Kidney glomerular epithelial cell (primary cell): ENCODE measurements at regions not wholly inside any gene's neighbourhood (a gene's known extent, or its start where the extent isn't known, plus 50 kb on each side); places are given as distances from the start of the nearest gene placed in this dataset.
A peak's percentile ranks its signal among the peaks of the same experiment; 100 is the strongest.

ENCODE experiments used
- DNase-seq: peaks from one replicate; lab custom pipeline; 2025; lab: John Stamatoyannopoulos, UW

- DNase-seq = no peak
Measured at GRCh38 chr9:88754886-88755285, 219.9 kb downstream of the NXNL2 start.

DNA sequence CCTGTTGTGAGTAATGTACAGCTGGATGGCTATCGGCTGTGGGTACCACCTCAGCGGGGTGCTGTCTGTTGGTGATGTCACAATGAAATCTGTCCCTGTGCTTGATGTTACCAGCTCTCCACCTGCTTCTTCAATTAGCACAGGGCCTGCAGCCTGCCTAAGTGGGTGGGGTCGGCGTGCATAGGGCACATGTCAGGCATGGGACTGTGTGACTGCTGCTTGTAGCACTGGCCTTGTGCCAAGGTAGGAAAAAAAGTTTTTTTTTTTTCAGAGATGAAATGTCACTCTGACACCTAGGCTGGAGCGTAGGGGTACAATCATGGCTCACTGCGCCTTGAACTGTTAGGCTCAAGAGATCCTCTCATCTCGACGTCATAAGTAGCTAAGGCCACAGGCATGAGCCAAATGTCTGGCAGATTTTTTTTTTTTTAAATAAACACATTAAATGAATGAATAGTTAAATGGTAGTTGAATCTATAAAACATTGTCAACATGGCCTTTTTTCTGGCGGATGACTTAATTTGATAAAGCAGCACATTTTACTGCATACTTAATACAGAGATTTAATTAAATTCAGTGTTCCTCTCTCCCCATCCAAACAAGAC is 222.5 kb downstream of the NXNL2 start:
- no peak for DNase-seq

DNA sequence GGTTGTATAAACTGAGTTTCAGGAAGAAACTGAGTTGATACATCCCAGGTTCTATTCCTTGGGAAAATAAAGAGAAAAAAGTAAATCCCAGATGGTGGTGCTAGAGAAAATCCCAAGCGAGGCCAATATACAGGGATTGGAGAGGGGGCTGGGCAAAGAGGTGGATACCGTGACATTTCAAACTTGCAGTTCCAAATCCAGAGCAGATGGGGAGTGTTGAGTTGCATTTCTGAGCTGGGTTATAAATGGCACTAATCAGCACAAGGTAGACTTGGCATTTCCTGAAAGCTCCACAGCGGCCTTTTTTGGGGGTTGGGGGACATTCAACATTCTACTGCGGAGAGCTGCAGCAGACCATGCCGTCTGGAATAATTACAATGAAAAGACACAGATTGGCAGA is 224.4 kb downstream of the NXNL2 start:
- no peak for DNase-seq

DNA sequence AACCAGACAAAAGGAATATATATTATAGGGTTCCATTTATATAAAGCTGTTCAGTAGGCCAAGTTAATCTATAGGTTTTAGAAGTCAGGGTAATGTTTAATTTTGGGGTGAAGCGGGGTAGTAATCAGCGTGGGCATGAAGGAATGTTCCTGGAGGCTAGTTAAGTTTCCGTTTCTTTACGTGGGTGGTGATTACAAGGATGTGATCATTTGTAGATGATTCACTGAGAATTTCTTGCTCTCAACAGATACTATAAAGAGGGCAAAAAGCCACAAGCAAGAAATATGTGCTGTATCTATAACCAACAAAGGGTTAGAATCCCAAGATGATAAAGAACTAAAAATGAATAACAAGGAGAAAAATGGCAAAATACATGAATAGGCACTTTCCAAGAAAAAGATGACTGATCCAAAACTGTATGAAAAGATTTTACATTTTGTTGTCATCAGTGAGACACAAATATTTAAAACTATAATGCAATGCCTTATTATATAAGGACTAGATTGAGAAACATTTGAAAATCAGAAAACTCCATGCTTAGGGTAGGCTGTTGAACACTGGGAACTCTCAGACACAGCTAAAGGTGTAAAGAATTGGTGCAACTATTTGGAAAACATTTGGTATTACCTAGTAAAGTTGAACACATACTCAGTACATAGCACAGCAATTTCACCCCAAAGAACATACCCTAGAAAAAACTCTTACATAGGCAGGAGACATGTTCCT is 224.3 kb upstream of the S1PR3 start:
- DNase-seq = peak; percentile 64

DNA sequence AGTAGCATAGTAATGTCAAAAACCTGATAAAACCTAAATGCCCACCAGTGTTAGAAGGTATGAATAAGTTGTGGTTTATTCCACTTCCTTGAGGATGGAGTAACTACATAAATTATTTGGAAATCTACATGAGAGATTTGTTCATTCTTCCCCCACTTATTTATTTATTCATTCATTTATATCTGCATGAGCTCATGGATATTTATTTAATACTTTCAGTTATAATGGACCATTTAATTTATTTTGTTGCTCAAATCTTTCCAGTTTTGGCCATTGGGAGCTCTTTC is 223.8 kb upstream of the S1PR3 start:
- no peak for DNase-seq

DNA sequence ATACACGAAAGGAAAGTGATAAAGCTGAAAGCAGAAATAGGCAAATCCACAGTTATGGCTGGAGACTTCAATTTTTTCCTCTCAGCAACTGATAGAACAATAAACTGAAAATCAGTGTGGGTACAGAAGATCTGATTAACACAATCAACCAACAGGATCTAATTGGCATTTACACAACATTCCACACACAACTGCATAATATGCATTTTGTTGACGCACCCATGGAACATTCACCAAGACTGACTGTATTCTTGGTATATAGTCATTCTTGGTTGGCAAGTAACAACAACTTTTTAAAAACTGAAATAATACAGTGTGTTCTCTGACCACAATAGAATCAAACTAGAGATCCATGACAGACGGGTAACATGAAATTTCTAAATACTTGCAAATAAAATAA is 218.7 kb upstream of the S1PR3 start:
- DNase-seq = no peak

- no peak for DNase-seq
Measured at GRCh38 chr9:88773126-88773525, 218.1 kb upstream of the S1PR3 start.

- DNase-seq = no peak
Measured at GRCh38 chr9:88773627-88774244, 217.5 kb upstream of the S1PR3 start.

DNA sequence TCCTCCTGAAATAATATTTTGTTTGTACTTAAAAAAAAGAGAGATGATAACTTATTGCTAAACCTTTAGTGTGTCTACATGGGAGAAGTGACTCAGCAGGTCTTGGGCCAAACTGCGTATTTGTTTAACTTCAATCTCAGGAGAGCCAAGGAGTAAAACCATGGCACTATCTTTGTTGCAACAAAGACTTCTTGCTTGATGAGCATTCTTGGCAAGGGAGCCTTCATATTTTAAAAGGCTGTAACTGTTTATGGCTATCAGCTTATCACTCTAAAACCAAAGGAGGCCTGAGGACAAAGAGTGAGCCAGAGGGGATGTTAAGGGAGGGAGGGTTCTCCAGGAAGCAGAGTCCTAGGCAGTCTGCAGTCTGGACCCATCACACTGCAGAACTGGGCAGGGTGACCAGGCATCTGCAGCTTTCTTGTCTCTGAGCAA is 216.2 kb upstream of the S1PR3 start:
- DNase-seq = peak; percentile 35

DNA sequence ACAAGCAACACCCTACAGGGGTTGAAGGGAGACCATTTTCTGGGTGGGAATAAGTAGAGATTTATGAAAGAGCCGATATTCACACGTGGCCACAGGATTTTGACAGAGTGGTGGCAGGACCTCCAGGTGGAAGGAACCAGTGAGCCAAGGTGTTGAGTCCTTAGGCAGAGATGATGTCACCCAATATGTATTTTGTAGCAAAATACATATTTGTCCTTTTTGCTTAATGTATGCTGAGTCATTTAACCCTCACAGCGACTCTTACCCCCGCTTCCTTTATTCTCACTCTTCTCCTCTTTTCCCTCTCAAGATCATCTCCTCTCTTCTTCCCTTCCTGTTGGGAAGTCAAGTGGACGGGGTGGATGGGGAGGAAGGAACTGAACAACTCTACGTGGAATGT is 215.7 kb upstream of the S1PR3 start:
- DNase-seq = no peak

- DNase-seq = no peak
Measured at GRCh38 chr9:88775966-88776365, 215.3 kb upstream of the S1PR3 start.

DNA sequence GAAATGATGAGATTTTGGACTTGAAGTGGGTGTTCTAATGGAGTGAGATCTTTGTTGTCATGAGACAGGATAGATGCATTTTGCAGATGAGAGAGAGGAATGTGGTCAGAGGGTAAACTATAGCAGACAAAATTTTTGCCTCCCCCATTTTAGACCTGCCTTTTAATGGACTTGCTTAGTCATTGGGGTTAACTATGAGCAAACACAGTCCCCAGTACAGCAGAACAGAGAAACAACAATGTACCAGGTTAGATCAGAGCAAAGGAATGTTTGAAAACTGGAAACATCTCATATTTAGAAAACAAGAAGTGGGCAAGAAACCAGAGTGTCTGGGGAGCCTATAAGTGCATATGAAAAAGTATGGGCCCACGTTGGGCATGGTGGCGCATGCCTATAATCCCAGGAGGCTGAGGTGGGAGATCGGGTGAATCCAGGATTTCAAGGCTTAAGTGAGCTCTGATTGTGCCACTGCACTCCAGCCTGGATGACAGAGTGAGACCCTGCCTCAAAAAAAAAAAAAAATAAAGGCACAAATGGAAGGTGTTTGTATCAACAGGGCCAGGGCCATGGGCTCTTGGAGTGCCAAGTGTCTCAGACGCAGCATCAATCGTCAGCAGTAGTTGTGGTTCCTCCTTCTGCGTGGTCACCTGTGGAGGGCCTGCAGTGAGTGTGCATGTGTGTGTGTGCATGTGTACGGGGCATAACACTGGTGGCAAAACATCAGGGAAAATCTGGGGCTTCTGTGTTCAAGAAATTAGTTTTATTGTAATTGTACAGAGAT is 214.4 kb upstream of the S1PR3 start:
- peak; percentile 86 for DNase-seq

DNA sequence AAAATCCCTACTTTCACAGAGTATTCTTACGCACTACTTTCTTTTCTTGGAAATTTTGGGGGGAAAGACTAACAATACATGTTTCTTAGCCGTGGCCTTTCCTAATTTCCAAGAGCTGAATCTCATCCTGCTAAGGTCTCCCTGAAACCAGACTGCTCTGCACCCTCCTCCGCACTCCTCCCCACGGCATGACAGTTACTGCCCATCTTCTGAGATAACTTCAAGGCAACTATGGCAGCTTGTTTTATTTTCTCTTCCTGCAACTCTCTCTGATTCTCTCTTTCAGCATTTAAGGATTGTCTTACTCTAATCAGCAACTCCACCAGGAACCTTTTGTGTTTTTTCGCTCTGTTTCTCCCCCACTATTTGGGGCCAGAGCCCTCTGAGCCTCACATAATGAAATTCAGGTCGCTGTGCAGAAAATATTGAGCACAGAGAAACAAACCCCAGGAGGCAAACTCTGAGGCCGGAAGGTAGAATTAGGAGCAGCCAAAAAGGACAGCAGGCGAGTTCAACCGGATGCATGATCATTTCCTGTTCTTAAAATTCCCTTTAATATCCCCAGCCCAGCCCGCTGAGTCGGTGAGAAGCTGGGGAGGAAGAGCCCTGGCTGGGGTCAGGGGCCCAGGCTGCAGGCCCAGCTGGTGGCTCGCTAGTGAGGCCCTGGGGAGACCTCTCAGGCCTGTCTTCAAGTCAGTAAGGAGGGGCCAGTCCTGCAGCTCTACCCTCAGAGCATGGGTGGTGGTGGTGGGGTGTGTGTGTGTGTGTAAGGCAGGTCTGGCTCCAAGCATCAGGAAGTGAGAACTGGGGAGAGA is 213.6 kb upstream of the S1PR3 start:
- DNase-seq = no peak

DNA sequence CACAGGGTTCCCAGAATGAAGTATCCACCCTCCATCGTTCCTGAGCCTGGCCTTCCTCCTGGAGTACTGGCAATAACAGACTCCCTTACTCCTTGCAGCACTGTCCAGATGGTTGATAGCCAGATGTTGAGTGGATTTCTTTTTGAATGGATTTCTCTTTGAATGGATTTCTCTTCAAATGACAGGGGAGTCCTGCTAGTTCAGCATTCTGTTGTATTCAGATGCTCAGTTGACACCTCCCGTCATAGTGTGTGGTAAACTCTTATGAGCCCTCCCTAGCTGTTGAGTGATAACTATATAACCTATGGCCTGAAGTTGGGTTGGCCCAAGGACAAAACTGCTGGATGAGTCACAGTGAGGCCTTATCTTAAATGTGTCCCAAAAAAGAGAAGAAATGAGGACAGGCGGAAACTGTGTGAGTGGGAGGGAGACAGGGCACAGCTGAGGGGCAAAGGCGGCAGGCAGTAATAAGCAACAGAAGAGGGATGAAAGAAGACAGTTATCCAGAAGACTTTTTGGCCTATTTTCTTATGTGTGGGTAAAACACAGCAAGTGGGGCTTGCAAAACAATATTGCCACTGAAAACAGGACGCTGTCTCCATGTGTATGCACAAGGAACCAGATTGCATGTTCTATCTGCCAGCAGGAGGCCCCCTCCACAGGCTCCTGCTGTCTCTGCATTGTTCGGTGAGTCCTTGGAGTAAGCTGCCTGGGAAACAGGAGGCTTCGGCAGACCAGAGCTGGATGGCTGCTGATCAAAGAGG is 209.5 kb upstream of the S1PR3 start:
- no peak for DNase-seq

- no peak for DNase-seq
Measured at GRCh38 chr9:88782931-88783710, 208.1 kb upstream of the S1PR3 start.

DNA sequence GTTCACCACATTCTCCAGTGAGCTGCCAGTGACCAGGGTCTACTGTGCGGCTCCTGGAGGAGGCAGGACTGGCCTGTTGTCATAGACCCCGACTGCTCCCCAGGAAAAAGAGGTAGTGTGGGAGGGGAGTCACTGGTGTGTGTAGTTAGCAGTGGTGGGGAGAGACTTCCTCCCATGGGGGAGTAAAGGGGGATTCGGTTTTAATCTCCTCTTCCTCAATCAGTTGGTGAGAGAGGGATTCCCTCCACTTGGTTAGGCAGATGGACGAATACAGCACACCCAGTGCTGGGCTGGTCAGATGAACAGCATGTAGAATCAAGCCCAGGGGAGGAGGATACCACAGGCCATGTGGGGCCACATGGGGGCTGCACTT is 207.6 kb upstream of the S1PR3 start:
- DNase-seq = no peak

- DNase-seq = no peak
Measured at GRCh38 chr9:88784960-88785359, 206.3 kb upstream of the S1PR3 start.

DNA sequence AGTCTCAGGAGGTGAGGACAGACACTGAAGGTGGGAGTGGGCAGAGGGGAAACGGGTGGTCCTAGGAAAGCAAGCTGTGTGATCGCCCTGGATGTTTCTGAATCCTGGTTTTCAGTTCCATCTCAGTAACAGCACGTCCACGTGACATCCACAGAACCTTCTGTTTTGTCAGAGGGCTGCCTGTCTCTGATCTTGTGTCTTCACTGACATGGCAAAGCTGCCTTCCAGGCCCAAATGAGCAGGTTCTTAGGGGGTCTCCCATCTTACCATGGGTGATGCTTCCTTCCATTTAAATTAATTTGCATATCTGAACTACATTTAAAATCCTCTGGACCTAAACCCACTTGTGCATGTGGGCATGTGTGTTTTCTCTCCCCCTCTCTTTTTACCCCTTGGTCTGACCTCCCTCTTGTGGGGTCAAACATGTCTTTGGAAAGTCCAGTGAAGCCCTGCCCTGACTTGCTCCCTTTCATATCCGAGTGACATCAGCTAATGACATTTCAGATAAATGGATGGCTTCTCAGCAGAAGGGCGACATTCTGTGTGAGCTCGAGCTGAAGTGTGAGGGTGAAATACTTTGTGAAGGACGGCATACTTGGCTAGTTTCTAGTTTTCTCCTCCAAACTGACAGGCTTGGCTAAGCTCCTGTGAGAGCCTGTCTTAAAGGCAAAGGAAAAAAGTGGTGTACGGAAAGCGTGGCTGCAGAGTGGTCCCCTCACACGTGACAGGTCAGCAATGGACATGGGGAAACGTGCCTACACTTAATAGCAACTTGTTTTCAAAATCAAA is 204.8 kb upstream of the S1PR3 start:
- DNase-seq = no peak

DNA sequence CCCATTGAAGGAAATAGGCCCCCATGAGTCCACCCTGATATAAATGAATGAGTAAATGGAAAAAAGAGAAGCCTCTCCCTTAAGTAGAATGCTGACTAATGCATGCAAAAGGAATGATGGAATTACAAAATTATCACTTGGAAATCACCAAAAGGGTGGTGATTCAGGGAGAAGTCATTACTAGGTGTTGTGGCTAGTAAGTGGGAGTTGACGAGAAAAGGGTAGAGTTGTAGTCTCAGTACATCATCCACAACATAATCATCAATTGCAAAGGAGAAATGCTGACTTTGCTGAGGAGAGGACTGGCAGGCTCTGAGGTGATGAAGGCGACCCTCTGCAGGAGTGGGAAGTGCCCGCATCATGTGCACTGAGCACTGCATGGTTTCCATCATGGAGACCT is 201.5 kb upstream of the S1PR3 start:
- DNase-seq = peak; percentile 72
